GM18951 (cell line): ENCODE measurements at regions not wholly inside any gene's neighbourhood (a gene's known extent, or its start where the extent isn't known, plus 50 kb on each side); places are given as distances from the start of the nearest gene placed in this dataset.

Experiments used
- POLR2A ChIP-seq: IDR thresholded peaks from 4 replicates; pipeline ENCODE4 v1.6.1; 2011; ENCODE audit warnings: mild to moderate bottlenecking; ENCODE audit not compliant: insufficient read length, insufficient read depth; ENCODE audit errors: extremely low read depth
- in situ Hi-C: fragments of 300-500 bp; cut with MboI; formaldehyde crosslinking; loops from one replicate; pipeline ENCODE4 v1.12.0; 2022; ENCODE audit warnings: low sequenced_read_pairs, mixed read lengths, inconsistent platforms; ENCODE audit not compliant: unreplicated experiment

DNA sequence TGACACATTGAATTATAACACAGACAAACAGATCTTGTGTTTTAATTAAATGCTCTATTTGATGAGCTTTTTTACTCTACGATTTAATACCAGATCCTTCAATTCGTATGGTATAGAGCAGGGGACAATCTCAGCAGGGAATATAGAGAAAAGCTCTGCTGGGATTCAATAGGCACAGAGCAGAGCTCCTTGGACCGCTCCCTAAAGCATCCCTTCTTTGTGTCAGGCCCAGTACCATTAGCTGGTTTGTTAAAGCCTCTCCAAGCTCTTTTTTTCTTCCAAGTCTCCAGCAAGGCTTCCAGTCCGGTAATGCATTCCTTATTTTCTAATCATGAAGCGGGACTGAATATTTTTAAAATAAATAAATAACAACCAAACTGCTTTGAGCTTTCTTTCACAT, 466.0 kb downstream of the NR4A2 start:
- in situ Hi-C loops = no loop called here

DNA sequence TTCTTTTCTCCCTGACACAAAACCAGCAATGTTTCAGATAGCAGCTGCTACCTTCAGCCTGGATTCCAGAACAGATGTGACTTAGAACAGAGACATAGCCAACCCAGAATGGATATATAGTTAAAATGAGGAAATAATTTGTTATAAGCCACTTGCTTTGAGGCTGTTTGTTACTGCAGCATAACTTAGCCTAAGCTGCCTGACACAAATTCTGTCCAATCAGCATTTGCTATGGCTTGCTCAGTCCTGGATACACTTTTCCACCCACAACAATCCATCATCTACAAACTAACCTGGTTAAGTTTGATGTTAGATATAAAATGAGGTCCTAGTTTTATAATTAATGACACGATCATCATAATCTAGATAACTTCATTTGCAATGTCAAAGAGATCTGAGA, 480.4 kb downstream of the NR4A2 start:
- in situ Hi-C loops = no loop called here
- no peak for TF ChIP-seq POLR2A

More for the DNA sequence above, 466.0 kb downstream of the NR4A2 start:
- no peak for TF ChIP-seq POLR2A

GRCh38 chr2:155846259-155846658, 486.3 kb downstream of the NR4A2 start:
- in situ Hi-C loops = loop anchor here (25.0 kb wide), 1 partner anchor 459 kb away; no protein-coding TSS in a partner anchor
- TF ChIP-seq POLR2A = no peak

DNA sequence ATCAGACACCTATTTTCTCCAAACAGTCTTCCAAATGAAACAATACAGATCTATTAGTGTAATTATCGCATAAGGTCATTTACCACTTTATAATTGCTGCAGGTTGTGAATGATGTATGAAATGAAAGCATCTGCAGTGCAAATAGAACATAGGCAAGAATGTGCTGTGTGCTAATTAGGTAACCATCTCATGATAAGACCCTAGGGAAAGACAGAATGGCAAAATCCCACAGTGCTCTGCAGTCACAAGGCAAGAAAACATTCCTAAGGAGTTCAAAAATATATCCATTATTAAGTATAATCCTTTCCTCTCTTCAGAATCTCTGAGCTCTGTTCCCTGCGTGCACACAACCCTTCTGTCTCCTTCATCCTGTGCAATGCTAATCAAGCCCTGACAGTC, 488.1 kb downstream of the NR4A2 start:
- in situ Hi-C loops = loop anchor here (25.0 kb wide), 1 partner anchor 457 kb away; no protein-coding TSS in a partner anchor

GRCh38 chr2:155842103-155842502, 490.4 kb downstream of the NR4A2 start:
- in situ Hi-C loops = loop anchor here (25.0 kb wide), 1 partner anchor 455 kb away; no protein-coding TSS in a partner anchor
- no peak for TF ChIP-seq POLR2A

More for the DNA sequence above, 488.1 kb downstream of the NR4A2 start:
- no peak for TF ChIP-seq POLR2A

DNA sequence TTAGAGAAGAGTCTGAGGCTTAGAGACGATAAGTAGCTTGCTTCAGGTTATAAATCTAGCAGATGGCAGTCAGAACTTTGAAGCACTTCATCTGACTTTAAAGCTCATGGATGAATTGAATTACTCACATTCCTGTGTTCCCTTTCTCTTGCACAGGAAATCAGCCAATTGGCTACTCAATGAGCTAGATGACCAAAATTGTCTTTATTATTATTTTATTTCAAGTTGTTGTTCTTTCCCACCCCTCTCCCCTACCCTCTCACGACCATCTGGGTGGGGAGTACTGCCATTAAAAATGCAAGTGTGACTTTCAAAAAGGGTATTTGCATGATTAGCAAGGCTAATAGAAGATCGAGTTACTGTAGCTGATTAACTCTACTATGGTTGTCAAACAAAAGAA, 491.1 kb downstream of the NR4A2 start:
- no peak for TF ChIP-seq POLR2A
- in situ Hi-C loops = loop anchor here (25.0 kb wide), 1 partner anchor 454 kb away; no protein-coding TSS in a partner anchor

DNA sequence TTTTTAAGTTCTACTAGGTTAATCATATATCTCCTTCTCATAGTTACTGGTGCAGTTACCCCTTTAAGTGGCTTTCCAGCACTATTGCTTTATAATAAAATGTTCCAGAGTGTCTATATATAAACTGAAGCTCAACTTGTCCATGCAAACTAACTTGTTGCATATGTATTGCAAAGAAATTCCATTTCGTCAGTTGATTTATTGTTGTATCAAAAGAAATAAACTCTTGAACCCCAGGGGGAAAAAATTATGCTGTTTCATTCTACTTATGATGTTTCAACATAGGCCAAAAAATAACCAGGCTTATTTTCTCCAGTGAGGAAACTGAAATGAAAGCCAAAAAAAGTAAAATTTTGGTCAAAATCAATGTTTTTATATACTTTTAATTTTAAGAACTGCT, 491.9 kb downstream of the NR4A2 start:
- no peak for TF ChIP-seq POLR2A

GRCh38 chr2:155839991-155840390, 492.5 kb downstream of the NR4A2 start:
- in situ Hi-C loops = loop anchor here (25.0 kb wide), 1 partner anchor 453 kb away; no protein-coding TSS in a partner anchor
- no peak for TF ChIP-seq POLR2A

More for the DNA sequence above, 491.9 kb downstream of the NR4A2 start:
- in situ Hi-C loops = loop anchor here (25.0 kb wide), 1 partner anchor 453 kb away; no protein-coding TSS in a partner anchor

- TF ChIP-seq POLR2A = no peak
- in situ Hi-C loops = loop anchor here (25.0 kb wide), 1 partner anchor 452 kb away; no protein-coding TSS in a partner anchor
These were observed 493.1 kb downstream of the NR4A2 start for GRCh38 chr2:155839436-155839835.

DNA sequence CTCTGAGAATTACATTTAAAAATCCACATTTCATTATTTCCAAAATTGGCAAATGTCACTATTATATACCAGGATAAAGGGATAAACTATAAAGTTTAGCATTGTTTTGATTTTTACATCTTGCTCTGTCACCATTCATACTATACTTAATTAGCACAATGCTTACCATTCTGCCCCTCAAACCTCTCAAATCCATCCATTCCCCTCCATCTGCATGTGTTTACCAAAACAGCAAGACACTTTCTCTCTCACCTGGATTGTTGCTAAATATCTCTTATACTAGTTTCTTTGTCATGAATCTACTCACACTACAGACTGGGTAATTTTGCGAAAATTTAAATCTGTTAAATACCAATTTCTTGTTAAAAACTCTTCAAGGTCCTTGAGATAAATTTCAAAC, 496.1 kb downstream of the NR4A2 start:
- in situ Hi-C loops = loop anchor here (25.0 kb wide), 1 partner anchor 449 kb away; no protein-coding TSS in a partner anchor
- TF ChIP-seq POLR2A = no peak

GRCh38 chr2:155830817-155831579, 501.5 kb downstream of the NR4A2 start:
- in situ Hi-C loops = loop anchor here (25.0 kb wide), 1 partner anchor 444 kb away; no protein-coding TSS in a partner anchor
- no peak for TF ChIP-seq POLR2A

- no peak for TF ChIP-seq POLR2A
- in situ Hi-C loops = loop anchor here (25.0 kb wide), 1 partner anchor 443 kb away; no protein-coding TSS in a partner anchor
These were observed 502.2 kb downstream of the NR4A2 start for GRCh38 chr2:155830351-155830750.

DNA sequence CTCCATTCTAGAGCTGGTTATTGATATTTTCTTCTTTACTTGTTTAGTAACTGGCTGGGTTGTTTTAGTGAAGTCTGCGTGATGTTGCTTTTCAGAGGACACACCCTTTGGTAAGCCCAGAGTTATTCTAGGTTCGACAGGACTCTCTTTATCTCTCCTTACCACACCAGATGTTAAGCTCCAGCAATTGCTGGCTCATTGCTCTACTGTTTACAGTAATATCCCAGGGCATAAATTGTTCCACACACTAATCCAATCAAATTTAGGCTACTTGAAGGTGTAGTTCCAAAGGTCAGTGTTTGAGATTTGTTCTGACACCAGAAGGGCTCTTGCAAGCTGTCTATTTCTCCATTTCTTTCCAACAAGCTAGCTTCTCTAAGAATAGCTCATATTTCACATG, 506.6 kb downstream of the NR4A2 start:
- TF ChIP-seq POLR2A = no peak
- in situ Hi-C loops = loop anchor here (25.0 kb wide), 1 partner anchor 439 kb away; no protein-coding TSS in a partner anchor

DNA sequence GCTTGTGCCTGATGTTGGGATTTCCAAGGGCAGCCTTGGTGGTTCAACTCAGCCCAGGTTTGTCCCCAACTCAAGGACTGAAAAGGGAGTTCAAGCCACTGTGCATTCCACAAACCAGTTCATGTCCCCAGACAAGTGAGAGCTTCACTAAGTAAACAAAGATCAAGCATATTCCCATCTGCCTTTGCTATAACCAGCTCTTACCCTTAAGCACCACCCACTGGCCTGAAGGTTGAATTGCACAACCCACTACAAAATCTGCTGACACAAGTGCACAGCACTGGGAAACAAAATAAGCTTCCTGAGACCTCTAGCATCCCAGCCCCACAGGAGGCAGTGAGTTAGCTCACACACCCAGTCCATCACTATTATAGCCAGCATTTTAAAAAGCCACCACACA, 516.7 kb downstream of the NR4A2 start:
- no peak for TF ChIP-seq POLR2A
- in situ Hi-C loops = no loop called here
